Omental fat pad (tissue), 3 donors: ENCODE measurements at regions not wholly inside any gene's neighbourhood (a gene's known extent, or its start where the extent isn't known, plus 50 kb on each side); places are given as distances from the start of the nearest gene placed in this dataset.
"Not testable (repeated sequence)": the region's sequence is repeated elsewhere in the genome, so short reads cannot be mapped to it uniquely, and the experiment has no call there.

Experiments used
- ATAC-seq: fragments of 150-250 bp; one replicate; pipeline ENCODE4 v1.9.1; 2016; ENCODE audit warnings: mild to moderate bottlenecking, moderate library complexity; ENCODE audit not compliant: low FRiP score
- DNase-seq: peaks from one replicate; pipeline ENCODE4 v3.0.0-alpha.2; 2019; ENCODE audit warnings: low spot score
- TF ChIP-seq, protein P1 (sequence below), 3 donors: fragments of 450-650 bp; IDR thresholded peaks; one replicate each; pipeline ENCODE4 v1.5.1; 2016 to 2017; ENCODE audit warnings: antibody characterized with exemption in 3 of 3, mild to moderate bottlenecking in 3 of 3, moderate library complexity in 2 of 3

DNA sequence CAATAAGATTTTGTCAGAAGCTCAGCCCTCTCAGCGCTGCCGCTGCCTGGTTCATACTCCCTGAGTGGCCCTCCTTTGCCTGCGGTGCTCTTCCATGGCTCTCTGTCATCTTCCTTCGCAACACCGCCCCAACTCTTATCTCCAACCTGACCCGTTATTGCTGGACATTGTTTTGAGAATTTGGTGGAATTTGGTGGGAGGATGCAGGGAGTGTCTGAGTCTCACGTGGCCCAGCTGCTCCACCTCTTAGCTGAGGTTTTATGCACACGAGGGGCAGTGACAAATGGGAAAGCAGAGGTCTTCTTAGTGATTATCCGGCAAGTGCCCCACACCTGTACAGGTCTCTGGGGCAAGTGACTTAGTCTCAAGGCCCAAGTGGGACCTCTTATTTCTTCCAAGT is 97.5 kb upstream of the RPH3A start:
- DNase-seq, result no peak
- TF ChIP-seq, protein P1, sequence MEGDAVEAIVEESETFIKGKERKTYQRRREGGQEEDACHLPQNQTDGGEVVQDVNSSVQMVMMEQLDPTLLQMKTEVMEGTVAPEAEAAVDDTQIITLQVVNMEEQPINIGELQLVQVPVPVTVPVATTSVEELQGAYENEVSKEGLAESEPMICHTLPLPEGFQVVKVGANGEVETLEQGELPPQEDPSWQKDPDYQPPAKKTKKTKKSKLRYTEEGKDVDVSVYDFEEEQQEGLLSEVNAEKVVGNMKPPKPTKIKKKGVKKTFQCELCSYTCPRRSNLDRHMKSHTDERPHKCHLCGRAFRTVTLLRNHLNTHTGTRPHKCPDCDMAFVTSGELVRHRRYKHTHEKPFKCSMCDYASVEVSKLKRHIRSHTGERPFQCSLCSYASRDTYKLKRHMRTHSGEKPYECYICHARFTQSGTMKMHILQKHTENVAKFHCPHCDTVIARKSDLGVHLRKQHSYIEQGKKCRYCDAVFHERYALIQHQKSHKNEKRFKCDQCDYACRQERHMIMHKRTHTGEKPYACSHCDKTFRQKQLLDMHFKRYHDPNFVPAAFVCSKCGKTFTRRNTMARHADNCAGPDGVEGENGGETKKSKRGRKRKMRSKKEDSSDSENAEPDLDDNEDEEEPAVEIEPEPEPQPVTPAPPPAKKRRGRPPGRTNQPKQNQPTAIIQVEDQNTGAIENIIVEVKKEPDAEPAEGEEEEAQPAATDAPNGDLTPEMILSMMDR (IDR thresholded peaks at IDR 0.05), result no peak
- ATAC-seq, result no peak

DNA sequence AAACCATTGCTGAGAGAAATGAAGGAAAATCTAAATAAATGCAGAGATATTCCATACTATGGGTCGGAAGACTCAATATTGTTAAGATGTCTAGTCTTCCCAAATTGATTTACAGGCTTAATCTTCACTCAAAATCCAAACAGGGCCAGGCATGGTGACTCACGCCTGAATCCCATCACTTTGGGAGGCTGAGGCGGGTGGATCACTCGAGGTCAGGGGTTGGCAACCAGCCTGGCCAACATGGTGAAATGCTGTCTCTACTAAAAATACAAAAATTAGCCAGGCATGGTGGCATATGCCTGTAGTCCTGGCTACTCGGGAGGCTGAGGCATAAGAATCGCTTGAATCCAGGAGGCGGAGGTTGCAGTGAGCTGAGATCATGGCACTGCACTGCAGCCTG is 94.1 kb upstream of the RPH3A start:
- not testable (repeated sequence) for ATAC-seq, DNase-seq

DNA sequence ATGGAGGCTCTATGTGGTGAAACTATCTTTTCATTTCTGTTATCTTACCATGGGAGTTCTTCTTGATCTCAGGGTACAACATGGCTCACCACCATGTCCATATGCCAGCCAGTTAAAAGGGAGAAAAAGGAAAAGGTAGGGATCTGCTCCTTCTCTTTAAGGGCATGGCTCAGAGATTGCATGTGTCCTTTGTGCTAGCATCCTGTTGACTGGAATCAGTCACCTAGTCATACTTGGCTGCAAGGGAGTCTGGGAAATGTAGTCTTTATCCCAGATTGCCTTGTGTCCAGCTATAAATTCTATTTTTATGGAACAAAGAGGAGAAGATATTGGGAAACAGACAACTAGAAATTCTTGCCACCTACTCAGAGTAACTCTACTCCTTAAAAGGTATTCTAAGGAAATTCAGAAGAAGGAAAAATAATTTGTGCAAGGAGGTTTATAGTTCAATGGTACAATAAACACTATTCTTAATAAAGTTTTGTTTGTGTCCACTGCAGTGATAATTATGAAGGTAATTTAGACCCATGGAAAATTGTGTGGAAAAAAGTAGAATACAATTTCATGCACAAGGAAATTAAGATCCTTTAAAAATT is 86.4 kb upstream of the RPH3A start:
- ATAC-seq, result no peak
- DNase-seq, result no peak
- TF ChIP-seq, protein P1 (IDR thresholded peaks at IDR 0.05), result no peak

DNA sequence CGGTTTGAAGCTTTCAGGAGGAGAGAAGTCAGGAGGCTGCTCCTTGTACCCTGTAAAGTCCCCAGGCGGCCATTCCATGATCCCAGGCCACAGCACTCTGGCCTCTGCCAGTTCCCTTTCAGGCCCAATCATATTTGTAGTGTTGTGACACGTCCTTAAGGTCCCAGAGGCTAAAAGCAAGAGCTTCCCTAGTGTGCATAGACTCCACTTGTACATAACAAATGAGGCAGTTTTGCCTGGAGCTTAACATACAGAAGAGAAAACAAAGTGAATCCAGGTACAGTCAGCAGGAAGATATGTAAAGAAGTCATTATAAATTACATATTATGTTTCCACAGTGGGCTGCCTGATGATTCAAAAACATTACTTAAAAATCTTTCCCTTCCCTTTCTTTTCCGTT is 81.1 kb upstream of the RPH3A start:
- ATAC-seq, result no peak
- TF ChIP-seq, protein P1 (IDR thresholded peaks at IDR 0.05), result no peak
- DNase-seq, result no peak

DNA sequence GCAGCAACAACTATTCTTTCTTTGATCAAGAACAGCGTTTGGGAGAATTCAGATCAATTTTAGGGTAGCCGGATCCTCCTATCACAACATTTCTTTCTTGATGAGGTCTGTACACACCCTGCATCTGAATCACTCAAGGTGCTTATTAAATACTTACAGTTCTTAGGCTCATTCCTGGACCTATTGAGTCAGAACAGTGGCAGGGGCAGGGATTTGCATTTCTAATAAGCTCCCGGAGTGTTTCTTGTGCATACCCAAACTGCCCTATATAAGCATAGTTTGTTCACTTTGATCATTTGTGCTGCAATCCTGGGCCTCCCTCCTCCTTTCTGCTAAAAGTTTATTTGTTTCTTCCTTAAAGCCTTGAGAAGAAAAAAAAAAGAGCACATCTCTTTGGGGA is 80.5 kb upstream of the RPH3A start:
- DNase-seq, result no peak
- TF ChIP-seq, protein P1 (IDR thresholded peaks at IDR 0.05), result no peak
- ATAC-seq, result no peak

DNA sequence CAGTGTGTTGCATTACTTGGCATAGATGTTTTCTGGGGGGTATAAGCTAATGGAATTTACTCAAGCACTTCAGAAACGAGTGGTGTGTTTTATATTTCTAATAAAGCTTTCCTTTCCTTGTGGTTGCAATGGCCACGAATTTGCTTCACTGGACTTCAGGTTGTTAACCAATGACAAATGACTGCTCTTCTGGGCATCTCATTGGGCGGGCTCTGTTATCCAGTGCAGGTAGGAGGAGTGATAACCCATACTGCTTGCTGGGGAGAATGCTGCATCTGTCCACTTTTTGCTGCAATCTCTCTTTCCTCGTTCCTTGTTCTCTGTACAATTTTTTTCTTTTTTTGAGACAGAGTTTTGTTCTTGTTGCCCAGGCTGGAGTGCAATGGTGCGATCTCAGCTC is 80.0 kb upstream of the RPH3A start:
- DNase-seq (no peak), ATAC-seq (no peak)
- TF ChIP-seq, protein P1 (IDR thresholded peaks at IDR 0.05), result no peak

DNA sequence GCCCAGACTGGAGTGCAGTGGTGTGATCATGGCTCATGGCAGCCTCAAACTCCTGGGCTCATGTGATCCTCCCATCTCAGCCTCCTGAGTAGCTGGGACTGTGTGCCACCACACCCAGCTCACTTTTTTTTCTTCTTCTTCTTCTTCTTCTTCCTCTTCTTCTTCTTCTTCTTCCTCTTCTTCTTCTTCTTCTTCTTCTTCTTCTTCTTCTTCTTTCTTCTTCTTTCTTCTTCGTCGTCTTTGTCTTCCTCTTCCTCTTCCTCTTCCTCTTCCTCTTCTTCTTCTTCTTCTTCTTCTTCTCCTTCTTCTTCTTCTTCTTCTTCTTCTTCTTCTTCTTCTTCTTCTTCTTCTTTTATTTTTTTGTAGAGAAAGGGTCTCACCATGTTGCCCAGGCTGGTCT is 78.8 kb upstream of the RPH3A start:
- DNase-seq, ATAC-seq: not testable (repeated sequence)

DNA sequence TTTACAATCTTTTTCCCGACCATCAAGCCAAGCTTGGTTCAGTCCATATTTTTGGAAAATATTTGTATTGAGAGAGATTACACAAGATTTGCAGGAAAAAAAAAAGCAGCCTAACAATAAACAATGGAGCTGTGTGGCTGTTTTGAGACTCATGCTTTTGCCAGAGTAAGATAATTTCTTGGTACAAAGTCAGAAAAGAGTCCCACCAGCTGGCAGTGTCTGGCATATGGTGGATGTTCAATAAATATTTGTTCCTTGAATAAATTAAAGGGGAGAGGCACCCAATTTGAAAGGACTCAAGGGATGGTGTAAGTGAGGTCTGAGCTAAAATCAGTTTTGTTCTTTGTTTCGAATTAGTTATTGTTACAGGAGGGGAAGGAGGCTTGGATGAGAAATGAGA is 78.1 kb upstream of the RPH3A start:
- ATAC-seq, result no peak
- TF ChIP-seq, protein P1 (IDR thresholded peaks at IDR 0.05), result no peak
- no peak for DNase-seq
